HCT116 (cell line): ENCODE measurements at regions not wholly inside any gene's neighbourhood (a gene's known extent, or its start where the extent isn't known, plus 50 kb on each side); places are given as distances from the start of the nearest gene placed in this dataset.

Experiments used
- ATAC-seq: fragments of 200-7000 bp; cut with Tn5 transposase; 2 replicates; pipeline ENCODE4 v1.9.1; 2020; ENCODE audit warnings: mild to moderate bottlenecking, moderate library complexity
- BruUV-seq: library from RNA; stranded (reverse); fragments of 400-500 nt; replicated peaks from 2 replicates; lab custom pipeline; 2021; lab: Mats Ljungman, UMichigan
- CTCF ChIA-PET: fragments of 300-600 bp; sonication (Branson Sonifier 250); formaldehyde crosslinking; loops from one replicate; lab custom pipeline; 2021; ENCODE audit warnings: antibody characterized with exemption; lab: Charles Lee
- POLR2A ChIA-PET: fragments of 300-600, 350-600 bp; sonication (Branson Sonifier 250); formaldehyde crosslinking; loops from one replicate; lab custom pipeline; 2021; ENCODE audit warnings: antibody characterized with exemption; lab: Charles Lee
- RAD21 ChIA-PET, 2 experiments: fragments of 300-600 bp; sonication (Branson Sonifier 250); formaldehyde crosslinking; loops; one replicate each; lab custom pipeline; 2023; ENCODE audit warnings: low total read pairs in 2 of 2; ENCODE audit not compliant: uncharacterized antibody in 2 of 2, unreplicated experiment in 2 of 2, low non-redundant PET in 1 of 2; lab: Charles Lee
- DNase-seq: peaks from one replicate; pipeline ENCODE4 v3.0.0-alpha.2; 2010; ENCODE audit warnings: low read depth, low spot score
- H2AFZ ChIP-seq: fragments of 200-600 bp; shearing (Covaris generic), sonication (generic); 2 replicates; pipeline ENCODE4 v1.6.1; 2017; ENCODE audit warnings: low read depth, mixed run types, mixed read lengths, antibody characterized with exemption, low read length; ENCODE audit not compliant: poor library complexity, severe bottlenecking
- H3K27ac ChIP-seq: 2 replicates; pipeline ENCODE4 v1.5.1; 2012; ENCODE audit warnings: low read depth, low read length
- H3K27me3 ChIP-seq: fragments of 200-600 bp; sonication (generic); 2 replicates; pipeline ENCODE4 v1.6.1; 2016; ENCODE audit warnings: mixed run types, low read length, mixed read lengths; ENCODE audit not compliant: insufficient read depth
- H3K36me3 ChIP-seq, 2 experiments: fragments of 200-500 bp in 1 of 2; fragments of 200-600 bp in 1 of 2; sonication (Bioruptor generic) in 1 of 2; sonication (generic) in 1 of 2; 2 replicates each; pipeline versions ENCODE4 v1.5.1 to v1.6.1; 2014 to 2016; ENCODE audit warnings: low read length in 2 of 2, inconsistent platforms in 1 of 2, mixed read lengths in 1 of 2, mixed run types in 1 of 2; ENCODE audit not compliant: insufficient read depth in 2 of 2, control insufficient read depth in 1 of 2
- H3K4me1 ChIP-seq, 2 experiments: fragments of 200-600 bp in 1 of 2; sonication (generic) in 1 of 2; 2 replicates each; pipeline versions ENCODE4 v1.5.1 to v1.6.1; 2012 to 2017; ENCODE audit warnings: low read length in 2 of 2, inconsistent platforms in 1 of 2, mild to moderate bottlenecking in 1 of 2, mixed read lengths in 1 of 2, mixed run types in 1 of 2, moderate library complexity in 1 of 2; ENCODE audit not compliant: insufficient read depth in 2 of 2, control insufficient read depth in 1 of 2
- H3K4me2 ChIP-seq: fragments of 200-600 bp; sonication (generic); 2 replicates; pipeline ENCODE4 v1.6.1; 2017; ENCODE audit warnings: mixed run types, low read length, mixed read lengths
- H3K4me3 ChIP-seq, 2 experiments: fragments of 200-600 bp in 1 of 2; sonication (generic) in 1 of 2; replicated peaks in 1 of 2; 2 replicates each; pipeline ENCODE4 v1.5.1; 2011 to 2016; ENCODE audit warnings: low read length in 2 of 2, control low read depth in 1 of 2, low read depth in 1 of 2, mild to moderate bottlenecking in 1 of 2, mixed read lengths in 1 of 2, mixed run types in 1 of 2
- H3K79me2 ChIP-seq: fragments of 200-600 bp; sonication (generic); 2 replicates; pipeline ENCODE4 v1.6.1; 2017; ENCODE audit warnings: mild to moderate bottlenecking, mixed run types, low read length, moderate library complexity, mixed read lengths; ENCODE audit not compliant: insufficient read depth
- H3K9ac ChIP-seq: fragments of 200-600 bp; sonication (generic); 2 replicates; pipeline ENCODE4 v1.6.1; 2016; ENCODE audit warnings: low read length, mixed read lengths
- H3K9me2 ChIP-seq: fragments of 200-600 bp; sonication (generic), shearing (Covaris generic); 2 replicates; pipeline ENCODE4 v1.6.1; 2017; ENCODE audit warnings: mixed run types, mild to moderate bottlenecking, moderate library complexity; ENCODE audit not compliant: insufficient read depth
- H3K9me3 ChIP-seq, 2 experiments: fragments of 200-500 bp in 1 of 2; fragments of 200-600 bp in 1 of 2; sonication (Bioruptor generic) in 1 of 2; sonication (generic) in 1 of 2; 2 replicates each; pipeline ENCODE4 v1.6.1; 2014 to 2017; ENCODE audit warnings: low read length in 2 of 2, mixed read lengths in 2 of 2, inconsistent platforms in 1 of 2, low read depth in 1 of 2, mild to moderate bottlenecking in 1 of 2, mixed run types in 1 of 2, moderate library complexity in 1 of 2; ENCODE audit not compliant: control insufficient read depth in 1 of 2, insufficient read depth in 1 of 2
- H4K20me1 ChIP-seq: fragments of 200-600 bp; sonication (generic), shearing (Covaris generic); 2 replicates; pipeline ENCODE4 v1.6.1; 2017; ENCODE audit warnings: mixed run types, mild to moderate bottlenecking, moderate library complexity; ENCODE audit not compliant: insufficient read depth
- ATF3 ChIP-seq: IDR thresholded peaks from 2 replicates; pipeline ENCODE4 v1.6.1; 2012
- CEBPB ChIP-seq: IDR thresholded peaks from 2 replicates; pipeline ENCODE4 v1.6.1; 2012; ENCODE audit warnings: low read depth
- CTCF ChIP-seq, 3 experiments: fragments of 200-600 bp in 1 of 3; sonication (generic) in 1 of 3; IDR thresholded peaks in 2 of 3; conservative IDR thresholded peaks in 1 of 3; 2 replicates each; pipeline ENCODE4 v1.5.1; 2012 to 2017; ENCODE audit warnings: low read depth in 2 of 3, low read length in 2 of 3, antibody characterized with exemption in 1 of 3, borderline replicate concordance in 1 of 3, control low read depth in 1 of 3, mild to moderate bottlenecking in 1 of 3, mixed read lengths in 1 of 3, mixed run types in 1 of 3, moderate library complexity in 1 of 3; ENCODE audit not compliant: insufficient read depth in 1 of 3
- EGR1 ChIP-seq: IDR thresholded peaks from 2 replicates; pipeline ENCODE4 v1.6.1; 2012; ENCODE audit warnings: low read depth
- ELF1 ChIP-seq: IDR thresholded peaks from 2 replicates; pipeline ENCODE4 v1.6.1; 2012; ENCODE audit warnings: low read depth, borderline replicate concordance
- EZH2 ChIP-seq: fragments of 200-600 bp; sonication (generic); IDR thresholded peaks from 2 replicates; pipeline ENCODE4 v1.6.1; 2017; ENCODE audit warnings: antibody characterized with exemption, mixed run types
- FOSL1 ChIP-seq: IDR thresholded peaks from 2 replicates; pipeline ENCODE4 v1.6.1; 2012; ENCODE audit warnings: low read depth
- POLR2A ChIP-seq: IDR thresholded peaks from 2 replicates; pipeline ENCODE4 v1.7.0; 2011; ENCODE audit warnings: borderline replicate concordance; ENCODE audit not compliant: insufficient read depth, insufficient read length; ENCODE audit errors: extremely low read depth
- POLR2AphosphoS5 ChIP-seq: IDR thresholded peaks from 2 replicates; pipeline ENCODE4 v1.6.1; 2011; ENCODE audit warnings: mild to moderate bottlenecking, low read depth, low read length, moderate library complexity
- RAD21 ChIP-seq: IDR thresholded peaks from 2 replicates; pipeline ENCODE4 v1.6.1; 2012; ENCODE audit warnings: low read depth, mild to moderate bottlenecking
- REST ChIP-seq: IDR thresholded peaks from 2 replicates; pipeline ENCODE4 v1.6.1; 2012; ENCODE audit warnings: low read depth
- SIN3A ChIP-seq: IDR thresholded peaks from 2 replicates; pipeline ENCODE4 v1.6.1; 2012; ENCODE audit warnings: low read depth
- SP1 ChIP-seq: IDR thresholded peaks from 2 replicates; pipeline ENCODE4 v1.6.1; 2012; ENCODE audit warnings: low read depth
- SRF ChIP-seq: IDR thresholded peaks from 2 replicates; pipeline ENCODE4 v1.6.1; 2012; ENCODE audit warnings: low read depth
- TCF7L2 ChIP-seq: IDR thresholded peaks from 2 replicates; pipeline ENCODE4 v1.7.0; 2011; ENCODE audit warnings: borderline replicate concordance, inconsistent platforms; ENCODE audit not compliant: insufficient read depth, insufficient read length; ENCODE audit errors: extremely low read depth
- YY1 ChIP-seq: IDR thresholded peaks from 2 replicates; pipeline ENCODE4 v1.6.1; 2011; ENCODE audit warnings: low read length, low read depth, moderate library complexity, mild to moderate bottlenecking; ENCODE audit not compliant: insufficient replicate concordance; ENCODE audit errors: extremely low read depth
- ZBTB33 ChIP-seq: IDR thresholded peaks from 2 replicates; pipeline ENCODE4 v1.6.1; 2011; ENCODE audit warnings: mild to moderate bottlenecking, low read length, moderate library complexity; ENCODE audit not compliant: insufficient replicate concordance; ENCODE audit errors: extremely low read depth
- ZFX ChIP-seq: fragments of 450-650 bp; IDR thresholded peaks from 2 replicates; pipeline ENCODE4 v1.6.1; 2017
- intact Hi-C: fragments of 100-400 bp; cut with micrococcal nuclease; formaldehyde crosslinking; loops from 2 replicates; pipeline ENCODE4 v1.10.0; 2022

GRCh38 chr2:63788071-63788470, 53.6 kb upstream of the UGP2 start:
- DNase-seq, result no peak
- H3K4me1 ChIP-seq, result peaks cover 0 to 16% of the 10 kb centered on the region in 2 experiments; a peak in 2 of 4 replicates
- H4K20me1 ChIP-seq, result no peaks in the 10 kb centered on the region
- TF ChIP-seq YY1, result no peak
- no peak for TF ChIP-seq POLR2AphosphoS5
- TF ChIP-seq SP1, result no peak
- no peak for TF ChIP-seq ATF3
- no peak for TF ChIP-seq POLR2A
- TF ChIP-seq REST, result no peak
- TF ChIP-seq ZBTB33, result no peak
- TF ChIP-seq ELF1, result no peak
- TF ChIP-seq EZH2, result no peak
- no peak for TF ChIP-seq EGR1
- no peak for TF ChIP-seq SIN3A
- no peak for TF ChIP-seq FOSL1
- no peak for TF ChIP-seq RAD21
- no peak for TF ChIP-seq ZFX
- no peak for TF ChIP-seq SRF
- no peak for TF ChIP-seq TCF7L2
- TF ChIP-seq CTCF (IDR thresholded peaks at IDR 0.05 in 2 of 3, conservative IDR thresholded peaks at IDR 0.05 in 1 of 3; ENCODE audit: borderline replicate concordance in 1 of 3, insufficient read depth in 1 of 3, low read depth in 2 of 3, low read length in 2 of 3), result no peak
- TF ChIP-seq CEBPB, result no peak
- no peak overlapping the region for H3K4me2 ChIP-seq
- intact Hi-C loops, result no loop called here
- ChIA-PET POLR2A (no interaction called here), CTCF (no interaction called here), RAD21 (no interaction called here)
- H3K79me2 ChIP-seq, result no peaks in the 10 kb centered on the region
- H3K27ac ChIP-seq, result no peak overlapping the region
- H2AFZ ChIP-seq, result no peak overlapping the region
- H3K9me3 ChIP-seq, result no peaks in the 10 kb centered on the region
- no peak overlapping the region for H3K9ac ChIP-seq
- no TSS peak for BruUV-seq
- no peaks in the 10 kb centered on the region for H3K27me3 ChIP-seq
- no peak overlapping the region for H3K4me3 ChIP-seq
- H3K36me3 ChIP-seq, result no peaks in the 10 kb centered on the region
- no peaks in the 10 kb centered on the region for H3K9me2 ChIP-seq
- no peak for ATAC-seq
